NT2/D1 (cell line): ENCODE measurements at regions not wholly inside any gene's neighbourhood (a gene's known extent, or its start where the extent isn't known, plus 50 kb on each side); places are given as distances from the start of the nearest gene placed in this dataset.

ENCODE experiments used
- SUZ12 ChIP-seq: IDR thresholded peaks from 2 replicates; pipeline ENCODE4 v1.6.1; 2011; ENCODE audit not compliant: insufficient read length, insufficient read depth; ENCODE audit errors: extremely low read depth
- YY1 ChIP-seq: IDR thresholded peaks from 2 replicates; pipeline ENCODE4 v1.6.1; 2011; ENCODE audit not compliant: insufficient read length, insufficient read depth

- TF ChIP-seq YY1 (no peak), SUZ12 (no peak)
Observed at GRCh38 chr12:29940811-29941210, 157.1 kb upstream of the TMTC1 start.
